HEK293 (cell line): ENCODE measurements at regions not wholly inside any gene's neighbourhood (a gene's known extent, or its start where the extent isn't known, plus 50 kb on each side); places are given as distances from the start of the nearest gene placed in this dataset.

Experiments
- CTCF ChIA-PET: fragments of 350-600 bp; formaldehyde crosslinking; extraction: SDS; loops from one replicate; lab custom pipeline; 2021; ENCODE audit warnings: antibody characterized with exemption; lab: Yijun Ruan, JAX
- POLR2A ChIA-PET: fragments of 300-600 bp; formaldehyde crosslinking; extraction: SDS; loops from one replicate; lab custom pipeline; 2020; ENCODE audit warnings: antibody characterized with exemption, inconsistent platforms; lab: Yijun Ruan, JAX
- H3K27ac ChIP-seq: fragments of 200-500 bp; sonication (Bioruptor generic); 2 replicates; pipeline ENCODE4 v1.5.1; 2014; ENCODE audit warnings: low read depth, low read length, control low read depth, inconsistent platforms; ENCODE audit errors: extremely low read depth
- H3K36me3 ChIP-seq, 2 experiments: fragments of 200-500 bp in 1 of 2; sonication (Bioruptor generic) in 1 of 2; 1 replicate in 1 of 2; 2 replicates in 1 of 2; pipeline ENCODE4 v1.5.1; 2014 to 2017; ENCODE audit warnings: inconsistent platforms in 2 of 2, low read length in 2 of 2; ENCODE audit not compliant: control insufficient read depth in 2 of 2, insufficient read depth in 1 of 2
- H3K4me1 ChIP-seq: fragments of 200-500 bp; sonication (Bioruptor generic); 2 replicates; pipeline ENCODE4 v1.5.1; 2014; ENCODE audit warnings: mild to moderate bottlenecking, low read length, inconsistent platforms; ENCODE audit not compliant: control insufficient read depth, insufficient read depth
- H3K4me3 ChIP-seq: 2 replicates; pipeline ENCODE4 v1.5.1; 2011; ENCODE audit warnings: low read depth, mild to moderate bottlenecking, control low read depth, low read length, moderate library complexity
- H3K9me3 ChIP-seq: fragments of 200-500 bp; sonication (Bioruptor generic); 2 replicates; pipeline ENCODE4 v1.5.1; 2014; ENCODE audit warnings: low read depth, low read length, inconsistent platforms; ENCODE audit not compliant: control insufficient read depth, insufficient read depth
- BCL6B ChIP-seq: fragments of 450-650 bp; formaldehyde crosslinking; IDR thresholded peaks from 2 replicates; pipeline ENCODE4 v1.5.1; 2017; ENCODE audit warnings: missing biosample characterization, missing genetic modification characterization
- OSR2 ChIP-seq: fragments of 450-650 bp; formaldehyde crosslinking; IDR thresholded peaks from 2 replicates; pipeline ENCODE4 v1.5.1; 2016; ENCODE audit warnings: missing biosample characterization, missing genetic modification characterization
- PATZ1 ChIP-seq: fragments of 450-650 bp; formaldehyde crosslinking; IDR thresholded peaks from 2 replicates; pipeline ENCODE4 v1.5.1; 2016; ENCODE audit warnings: missing biosample characterization, missing genetic modification characterization
- ZBTB7A ChIP-seq: fragments of 450-650 bp; formaldehyde crosslinking; IDR thresholded peaks from 2 replicates; pipeline ENCODE4 v1.5.1; 2016; ENCODE audit warnings: low read depth, missing biosample characterization, missing genetic modification characterization
- ZNF112 ChIP-seq: fragments of 450-650 bp; formaldehyde crosslinking; IDR thresholded peaks from 2 replicates; pipeline ENCODE4 v1.5.0; 2017; ENCODE audit warnings: missing biosample characterization, missing genetic modification characterization
- ZNF121 ChIP-seq: fragments of 450-650 bp; formaldehyde crosslinking; IDR thresholded peaks from 2 replicates; pipeline ENCODE4 v1.5.1; 2016; ENCODE audit warnings: missing biosample characterization, missing genetic modification characterization
- ZNF174 ChIP-seq: fragments of 450-650 bp; formaldehyde crosslinking; IDR thresholded peaks from 2 replicates; pipeline ENCODE4 v1.5.0; 2017; ENCODE audit warnings: missing biosample characterization, mild to moderate bottlenecking, missing genetic modification characterization
- ZNF18 ChIP-seq: fragments of 450-650 bp; formaldehyde crosslinking; IDR thresholded peaks from 2 replicates; pipeline ENCODE4 v1.5.1; 2016; ENCODE audit warnings: missing biosample characterization, missing genetic modification characterization
- ZNF202 ChIP-seq: fragments of 450-650 bp; formaldehyde crosslinking; IDR thresholded peaks from 2 replicates; pipeline ENCODE4 v1.5.1; 2016; ENCODE audit warnings: missing biosample characterization, missing genetic modification characterization, borderline replicate concordance
- ZNF266 ChIP-seq: fragments of 450-650 bp; formaldehyde crosslinking; IDR thresholded peaks from 2 replicates; pipeline ENCODE4 v1.5.1; 2016; ENCODE audit warnings: missing biosample characterization, missing genetic modification characterization, low read depth
- ZNF280D ChIP-seq: fragments of 450-650 bp; formaldehyde crosslinking; IDR thresholded peaks from 2 replicates; pipeline ENCODE4 v1.5.1; 2016; ENCODE audit warnings: missing biosample characterization, missing genetic modification characterization
- ZNF366 ChIP-seq: fragments of 450-650 bp; formaldehyde crosslinking; conservative IDR thresholded peaks from 2 replicates; pipeline ENCODE4 v1.5.1; 2016; ENCODE audit warnings: missing biosample characterization, missing genetic modification characterization
- ZNF549 ChIP-seq: fragments of 450-650 bp; IDR thresholded peaks from 2 replicates; pipeline ENCODE4 v1.5.1; 2018; ENCODE audit warnings: missing biosample characterization, missing genetic modification characterization, mild to moderate bottlenecking, inconsistent platforms, moderate library complexity
- ZNF600 ChIP-seq: fragments of 450-650 bp; formaldehyde crosslinking; IDR thresholded peaks from 2 replicates; pipeline ENCODE4 v1.5.1; 2016; ENCODE audit warnings: missing biosample characterization, missing genetic modification characterization
- ZNF626 ChIP-seq: fragments of 450-650 bp; sonication (Bioruptor Pico); formaldehyde crosslinking; IDR thresholded peaks from 2 replicates; pipeline ENCODE4 v1.5.1; 2018; ENCODE audit warnings: missing biosample characterization, missing genetic modification characterization, inconsistent platforms
- ZNF677 ChIP-seq: fragments of 450-650 bp; IDR thresholded peaks from 2 replicates; pipeline ENCODE4 v1.5.0; 2018; ENCODE audit warnings: missing biosample characterization, mild to moderate bottlenecking, missing genetic modification characterization, moderate library complexity
- ZNF692 ChIP-seq: fragments of 450-650 bp; formaldehyde crosslinking; IDR thresholded peaks from 2 replicates; pipeline ENCODE4 v1.5.1; 2016; ENCODE audit warnings: missing biosample characterization, missing genetic modification characterization
- ZNF704 ChIP-seq: fragments of 450-650 bp; formaldehyde crosslinking; IDR thresholded peaks from 2 replicates; pipeline ENCODE4 v1.5.1; 2016; ENCODE audit warnings: missing biosample characterization, missing genetic modification characterization
- ZNF747 ChIP-seq: fragments of 450-650 bp; formaldehyde crosslinking; IDR thresholded peaks from 2 replicates; pipeline ENCODE4 v1.5.1; 2016; ENCODE audit warnings: missing biosample characterization, missing genetic modification characterization
- ZNF768 ChIP-seq: fragments of 450-650 bp; formaldehyde crosslinking; IDR thresholded peaks from 2 replicates; pipeline ENCODE4 v1.5.1; 2018; ENCODE audit warnings: missing biosample characterization, mild to moderate bottlenecking, missing genetic modification characterization
- ZNF791 ChIP-seq: fragments of 450-650 bp; formaldehyde crosslinking; IDR thresholded peaks from 2 replicates; pipeline ENCODE4 v1.5.1; 2016; ENCODE audit warnings: missing biosample characterization, missing genetic modification characterization
- ZSCAN30 ChIP-seq: fragments of 450-650 bp; IDR thresholded peaks from 2 replicates; pipeline ENCODE4 v1.5.1; 2018; ENCODE audit warnings: missing biosample characterization, mild to moderate bottlenecking, missing genetic modification characterization, moderate library complexity

GRCh38 chr4:120209706-120210105 is 143.1 kb upstream of the MAD2L1 start:
- TF ChIP-seq ZNF677 (tag by site-specific recombination) (no peak), PATZ1 (tag by site-specific recombination) (no peak), ZNF18 (no peak), OSR2 (tag by site-specific recombination) (no peak), ZNF549 (tag by site-specific recombination) (no peak), ZNF600 (no peak), ZNF280D (tag by site-specific recombination) (no peak), ZNF202 (tag by site-specific recombination) (no peak), ZNF692 (tag by site-specific recombination) (no peak), ZNF747 (tag by site-specific recombination) (no peak), ZBTB7A (tag by site-specific recombination) (no peak), BCL6B (tag by site-specific recombination) (no peak), ZNF121 (tag by site-specific recombination) (no peak)
- Histone ChIP-seq H3K27ac (no peak overlapping the region), H3K4me3 (no peak overlapping the region), H3K36me3 (no peaks in the 10 kb centered on the region), H3K9me3 (no peaks in the 10 kb centered on the region), H3K4me1 (no peaks in the 10 kb centered on the region)
- ChIA-PET CTCF (no interaction called here), POLR2A (no interaction called here)

- Histone ChIP-seq H3K4me1 (no peaks in the 10 kb centered on the region), H3K9me3 (no peaks in the 10 kb centered on the region), H3K36me3 (no peaks in the 10 kb centered on the region), H3K4me3 (no peak overlapping the region), H3K27ac (no peak overlapping the region)
- POLR2A ChIA-PET = interaction anchor here (0.6 kb wide), 1 partner anchor 1382 kb away, joined by 3 read pairs; no protein-coding TSS in a partner anchor
- CTCF ChIA-PET = no interaction called here
- TF ChIP-seq ZNF704 (tag by site-specific recombination) (no peak), ZNF768 (tag by site-specific recombination) (no peak), ZNF280D (tag by site-specific recombination) (no peak), ZNF266 (no peak), ZNF626 (tag by site-specific recombination) (no peak), ZNF366 (tag by site-specific recombination) (no peak), ZNF174 (tag by site-specific recombination) (no peak), ZNF791 (tag by site-specific recombination) (no peak), ZSCAN30 (tag by site-specific recombination) (no peak), ZNF112 (tag by site-specific recombination) (no peak)
Observed at GRCh38 chr4:120207021-120207420, 140.4 kb upstream of the MAD2L1 start.
